ENCODE measurements at regions not wholly inside any gene's neighbourhood (a gene's known extent, or its start where the extent isn't known, plus 50 kb on each side); places are given as distances from the start of the nearest gene placed in this dataset.

DNA sequence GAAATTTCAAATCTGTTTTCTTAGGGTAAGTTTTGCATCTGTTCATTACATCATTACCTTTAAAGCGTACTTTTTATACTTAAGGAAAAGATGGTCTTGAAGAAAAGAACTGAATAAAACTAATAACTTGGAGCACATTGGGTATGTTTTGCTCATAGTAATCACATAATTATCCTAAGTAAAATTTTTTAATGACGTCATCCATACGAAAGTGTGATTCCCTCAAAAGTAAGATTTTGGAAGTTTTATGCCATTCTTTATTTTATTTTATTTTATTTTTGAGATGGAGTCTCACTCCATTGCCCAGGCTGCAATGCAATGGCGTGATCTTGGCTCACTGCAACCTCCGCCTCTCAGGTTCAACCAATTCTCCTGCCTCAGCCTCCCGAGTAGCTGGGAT is 1516.6 kb upstream of the TENM3 start:
- no peak for ATAC-seq (replicated peaks in 6 of 8)
- in situ Hi-C loops (cut with MboI; ENCODE audit: low pct_unique_long_range_greater_than_20kb in 2 of 9, low sequenced_read_pairs in 9 of 9, unreplicated experiment in 9 of 9), result no loop called here
- Histone ChIP-seq H3K4me3 (no peak overlapping the region), H3K4me1 (replicated peaks in 1 of 2) (peaks cover 3 to 19% of the 10 kb centered on the region in 2 donors), H3K27ac (no peak overlapping the region)
- WGBS, 10 experiments, result 20 to 82% (median 64%) methylated on average over 2 to 6 of the region's 6 CpGs

DNA sequence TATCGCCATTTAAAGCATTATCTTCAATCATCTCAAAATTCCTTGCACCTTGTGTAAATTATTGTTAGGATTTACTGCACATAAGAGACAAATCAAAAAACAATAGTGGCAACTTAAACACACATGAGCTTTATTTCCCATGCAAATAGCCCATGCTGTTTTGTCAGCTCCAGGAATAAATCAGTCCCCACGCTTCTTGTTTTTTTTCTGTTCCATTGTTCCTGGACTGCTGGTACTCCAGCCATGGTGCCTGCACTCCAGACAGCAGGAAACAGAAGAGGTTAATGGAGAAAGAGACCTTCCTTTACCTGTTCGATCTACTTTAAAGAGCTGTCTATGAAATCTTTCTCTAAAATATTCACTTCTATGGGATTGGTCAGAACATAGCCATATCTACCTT is 1515.7 kb upstream of the TENM3 start:
- in situ Hi-C loops (cut with MboI; ENCODE audit: low pct_unique_long_range_greater_than_20kb in 2 of 9, low sequenced_read_pairs in 9 of 9, unreplicated experiment in 9 of 9), result no loop called here
- WGBS, 10 experiments, result 14 to 83% (median 56%) methylated on average over 1 to 3 of the region's 3 CpGs; no CpG with 5 or more reads in 1 of the 10 experiments
- ATAC-seq (replicated peaks in 6 of 8), result peak in 4 of 8 experiments; percentile 61 to 77 (median 66)
- Histone ChIP-seq H3K4me1 (replicated peaks in 1 of 2) (peaks cover 3 to 19% of the 10 kb centered on the region in 2 donors), H3K27ac (no peak overlapping the region), H3K4me3 (no peak overlapping the region)

DNA sequence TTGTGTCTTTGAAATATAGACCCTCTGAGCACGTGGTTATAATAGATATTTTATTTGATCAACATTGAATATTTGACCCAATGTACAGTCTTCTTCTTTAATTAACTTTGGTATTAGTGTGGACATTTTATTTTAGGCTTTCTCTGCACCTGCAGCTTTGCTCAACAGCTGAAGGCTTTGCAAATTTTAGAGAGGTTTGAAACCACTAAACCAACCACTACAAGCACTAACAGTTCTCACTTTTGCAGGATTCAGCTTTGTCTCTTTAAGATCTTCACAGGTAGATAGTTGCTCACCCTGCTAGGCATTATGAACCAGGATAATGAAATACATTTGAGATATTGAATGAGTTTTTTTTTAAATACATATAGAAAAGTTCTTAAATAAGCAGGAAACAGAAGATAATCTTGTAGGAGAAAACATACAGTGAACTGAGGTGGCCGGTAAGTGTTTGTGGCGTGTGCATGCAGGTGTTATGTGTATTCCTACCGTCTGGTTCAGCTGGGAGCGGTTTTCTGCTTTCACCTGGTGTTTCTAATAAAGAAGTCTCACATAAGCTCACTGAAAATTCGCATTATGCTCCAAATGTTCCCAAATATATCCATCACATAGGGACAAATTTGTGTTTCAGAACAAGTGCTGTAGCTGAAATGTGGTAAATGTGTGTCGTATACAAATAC is 1508.3 kb upstream of the TENM3 start:
- no peak for ATAC-seq (replicated peaks in 6 of 8)
- 10 to 95% (median 56%) methylated on average over 1 to 7 of the region's 7 CpGs; no CpG with 5 or more reads in 2 of the 10 experiments for WGBS, 10 experiments
- no peaks in the 10 kb centered on the region for H3K4me1 ChIP-seq (replicated peaks in 1 of 2)
- in situ Hi-C loops (cut with MboI; ENCODE audit: low pct_unique_long_range_greater_than_20kb in 2 of 9, low sequenced_read_pairs in 9 of 9, unreplicated experiment in 9 of 9), result no loop called here
- H3K4me3 ChIP-seq, result no peak overlapping the region
- no peak overlapping the region for H3K27ac ChIP-seq

DNA sequence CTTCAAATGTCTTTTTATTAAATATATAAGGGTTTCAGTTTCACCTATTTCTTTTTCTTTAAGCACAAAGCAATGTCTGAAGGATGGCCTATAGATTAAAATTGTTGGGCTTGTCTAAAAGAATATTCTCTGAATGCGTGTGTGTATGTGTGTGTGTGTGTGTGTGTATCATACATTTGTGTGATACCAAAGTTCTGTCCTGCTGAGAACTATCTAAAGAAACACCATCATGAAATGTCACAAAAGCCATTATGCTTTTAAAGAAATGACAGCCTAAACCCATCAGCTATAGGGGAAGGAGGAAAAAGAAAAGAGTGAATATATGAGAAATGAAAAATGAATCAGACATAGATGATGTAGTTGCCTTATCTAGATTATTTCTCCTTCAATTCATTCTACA is 1501.5 kb upstream of the TENM3 start:
- no peak overlapping the region for H3K27ac ChIP-seq
- in situ Hi-C loops (cut with MboI; ENCODE audit: low pct_unique_long_range_greater_than_20kb in 2 of 9, low sequenced_read_pairs in 9 of 9, unreplicated experiment in 9 of 9), result no loop called here
- 0 to 88% (median 67%) methylated on average over 1 of the region's 1 CpG; no CpG with 5 or more reads in 5 of the 10 experiments for WGBS, 10 experiments

DNA sequence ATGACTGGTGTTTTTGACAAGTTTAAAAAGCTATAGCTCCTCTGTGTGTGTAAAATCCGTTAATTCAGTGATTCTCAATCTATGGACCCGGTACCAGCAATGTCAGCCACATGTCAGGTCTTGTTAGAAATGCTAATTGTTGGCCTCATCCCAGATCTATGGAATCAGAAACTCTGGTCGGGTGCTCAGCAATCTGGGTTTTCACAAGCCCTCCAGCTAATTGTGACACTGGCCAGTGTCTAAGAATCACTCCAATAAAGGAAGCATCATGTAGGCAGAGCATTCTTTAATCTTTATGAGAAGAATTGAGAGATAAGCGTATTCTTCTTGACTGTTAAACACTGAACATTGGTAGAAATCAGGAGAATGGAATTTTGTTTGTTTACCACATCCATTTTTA is 1498.2 kb upstream of the TENM3 start:
- 0 to 100% (median 57%) methylated on average over 1 to 4 of the region's 4 CpGs; no CpG with 5 or more reads in 2 of the 10 experiments for WGBS, 10 experiments
- in situ Hi-C loops (cut with MboI; ENCODE audit: low pct_unique_long_range_greater_than_20kb in 2 of 9, low sequenced_read_pairs in 9 of 9, unreplicated experiment in 9 of 9), result no loop called here
- H3K4me1 ChIP-seq (replicated peaks in 1 of 2), result peaks cover 0 to 3% of the 10 kb centered on the region in 2 donors
- H3K4me3 ChIP-seq, result no peak overlapping the region
- no peak for ATAC-seq (replicated peaks in 6 of 8)
- no peak overlapping the region for H3K27ac ChIP-seq

More for the DNA sequence above, 1501.5 kb upstream of the TENM3 start:
- peaks cover 0 to 3% of the 10 kb centered on the region in 2 donors for H3K4me1 ChIP-seq (replicated peaks in 1 of 2)
- H3K4me3 ChIP-seq, result no peak overlapping the region
- ATAC-seq (replicated peaks in 6 of 8), result no peak

DNA sequence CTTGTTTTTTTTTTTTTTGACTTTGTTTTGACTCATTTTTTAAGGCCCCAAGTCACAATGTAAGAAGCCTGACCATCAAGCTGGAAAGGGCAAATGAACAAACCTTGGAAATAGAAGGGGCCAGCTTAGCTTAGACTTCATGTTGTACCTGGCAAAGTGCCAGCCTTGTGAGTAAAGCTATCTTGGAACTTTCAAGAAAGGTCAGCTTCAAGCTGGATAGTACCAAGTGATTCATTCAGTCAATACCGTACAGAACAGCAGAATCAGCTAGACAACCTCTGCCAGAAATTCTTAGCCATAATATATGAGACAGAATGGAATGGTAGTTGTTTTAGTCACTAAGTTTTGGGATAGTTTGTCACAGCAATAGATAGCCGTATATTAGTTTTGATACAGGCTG is 1492.2 kb upstream of the TENM3 start:
- ATAC-seq (replicated peaks in 6 of 8), result no peak
- Histone ChIP-seq H3K4me1 (replicated peaks in 1 of 2) (no peaks in the 10 kb centered on the region), H3K27ac (no peak overlapping the region), H3K4me3 (no peak overlapping the region)
- 33 to 100% (median 92%) methylated on average over 1 to 2 of the region's 2 CpGs; no CpG with 5 or more reads in 1 of the 10 experiments for WGBS, 10 experiments
- in situ Hi-C loops (cut with MboI; ENCODE audit: low pct_unique_long_range_greater_than_20kb in 2 of 9, low sequenced_read_pairs in 9 of 9, unreplicated experiment in 9 of 9), result no loop called here

DNA sequence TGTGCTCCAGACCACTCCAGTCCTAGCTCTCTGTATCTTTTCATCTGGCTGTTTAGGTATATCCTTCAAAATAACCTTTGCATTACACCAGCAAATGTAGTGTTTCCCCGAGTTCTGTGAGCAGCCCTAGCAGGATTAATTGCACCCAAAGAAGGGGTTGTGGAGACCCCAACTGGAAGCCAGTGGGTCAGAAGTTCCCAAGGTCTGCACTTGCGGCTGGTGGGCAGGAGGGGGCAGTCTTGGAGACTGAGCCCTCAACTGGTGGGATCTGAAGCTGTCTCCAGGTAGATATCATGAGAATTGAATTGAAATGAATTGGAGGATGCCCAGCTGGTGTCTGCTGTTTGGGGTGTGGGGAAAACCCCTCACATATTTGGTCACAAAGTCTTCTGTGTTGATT is 1485.3 kb upstream of the TENM3 start:
- in situ Hi-C loops (cut with MboI; ENCODE audit: low pct_unique_long_range_greater_than_20kb in 2 of 9, low sequenced_read_pairs in 9 of 9, unreplicated experiment in 9 of 9), result no loop called here
- WGBS, 10 experiments, result 0 to 100% (median 92%) methylated on average over 1 to 2 of the region's 2 CpGs; no CpG with 5 or more reads in 3 of the 10 experiments
- peak in 1 of 8 experiments; percentile 29 for ATAC-seq (replicated peaks in 6 of 8)
- Histone ChIP-seq H3K4me3 (no peak overlapping the region), H3K4me1 (replicated peaks in 1 of 2) (peaks cover 0 to 4% of the 10 kb centered on the region in 2 donors), H3K27ac (no peak overlapping the region)

DNA sequence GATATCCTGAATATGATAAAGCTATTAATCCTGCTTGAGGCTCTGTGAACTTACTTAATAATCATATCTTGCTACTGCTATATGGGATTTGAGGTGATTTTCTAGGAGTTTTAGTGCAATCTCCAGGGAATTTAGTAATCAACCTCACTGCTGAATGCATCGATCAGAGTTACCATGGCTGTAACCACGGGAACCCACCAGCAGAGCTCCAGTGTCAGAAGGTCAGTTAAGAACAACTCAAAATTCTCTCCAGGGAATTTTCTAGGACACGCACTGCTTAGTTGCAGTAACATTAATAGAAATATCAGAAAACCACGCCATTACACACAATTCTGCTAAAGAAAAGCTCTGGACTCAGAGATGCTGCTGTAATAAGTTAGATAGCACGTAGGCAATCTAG is 1477.2 kb upstream of the TENM3 start:
- H3K4me3 ChIP-seq, result no peak overlapping the region
- peak in 5 of 8 experiments; percentile 38 to 95 (median 90) for ATAC-seq (replicated peaks in 6 of 8)
- no peak overlapping the region for H3K27ac ChIP-seq
- H3K4me1 ChIP-seq (replicated peaks in 1 of 2), result peaks cover 25 to 28% of the 10 kb centered on the region in 2 donors
- in situ Hi-C loops (cut with MboI; ENCODE audit: low pct_unique_long_range_greater_than_20kb in 2 of 9, low sequenced_read_pairs in 9 of 9, unreplicated experiment in 9 of 9), result no loop called here
- 0 to 55% (median 23%) methylated on average over 1 to 5 of the region's 5 CpGs for WGBS, 10 experiments

DNA sequence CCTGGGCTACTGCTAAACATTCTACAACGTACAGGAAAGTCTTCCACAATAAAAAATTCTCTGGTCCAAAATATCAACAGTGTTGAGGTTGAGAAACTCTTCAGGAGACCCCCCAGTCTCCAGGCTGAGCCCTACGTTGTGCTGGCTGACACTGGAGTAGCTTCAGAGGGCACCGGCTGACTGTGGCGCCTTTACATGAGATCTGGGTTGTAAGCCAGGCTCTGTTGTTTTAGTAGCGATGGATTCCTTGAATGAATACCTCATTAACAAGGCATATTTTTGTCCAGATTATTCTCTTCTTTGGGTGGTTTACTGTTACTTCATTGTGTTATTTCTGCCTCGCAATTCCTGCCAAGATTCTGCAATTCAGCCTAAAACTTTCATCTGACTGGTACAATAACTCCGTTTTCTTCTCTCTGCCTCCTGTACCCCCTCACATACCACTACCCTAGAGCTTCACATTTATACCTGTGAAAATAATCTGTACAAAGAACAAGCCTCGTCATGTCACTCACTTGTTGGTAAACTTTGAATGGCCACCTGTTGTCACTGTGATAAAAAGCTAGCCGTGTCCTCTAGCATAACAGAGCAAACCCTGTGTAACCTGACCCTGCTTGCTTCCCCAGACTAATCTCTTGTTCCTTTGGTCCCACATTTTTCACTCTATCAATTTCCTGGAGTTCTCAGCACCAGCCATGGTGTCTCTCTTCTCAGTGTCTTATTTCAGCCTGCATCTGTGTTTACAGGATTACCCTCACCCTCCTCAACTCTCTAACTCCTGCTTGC is 1476.1 kb upstream of the TENM3 start:
- no peak overlapping the region for H3K4me3 ChIP-seq
- ATAC-seq (replicated peaks in 6 of 8), result peak in 4 of 8 experiments; percentile 28 to 71 (median 60)
- 0 to 85% (median 51%) methylated on average over 1 to 6 of the region's 9 CpGs for WGBS, 10 experiments

DNA sequence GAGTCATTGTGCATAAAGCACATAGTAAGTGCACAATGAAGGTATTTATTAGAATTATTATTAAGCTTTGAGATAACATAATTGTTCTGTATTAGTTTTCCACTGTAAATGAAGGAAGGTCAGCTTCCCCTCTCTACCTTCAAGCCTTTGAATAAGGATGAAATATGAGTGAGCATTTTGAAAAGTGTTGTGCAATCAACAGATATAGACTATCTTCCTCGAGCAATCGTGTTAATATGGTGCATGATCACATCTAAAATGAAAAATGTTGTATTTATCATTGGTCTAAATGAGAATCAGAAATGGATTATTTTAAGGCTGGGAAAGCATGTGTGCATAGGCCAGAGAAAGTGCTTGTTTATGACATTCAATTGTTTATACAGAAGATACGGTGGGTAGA is 1474.6 kb upstream of the TENM3 start:
- no peak overlapping the region for H3K27ac ChIP-seq
- WGBS, 10 experiments, result 0 to 100% (median 84%) methylated on average over 1 to 3 of the region's 3 CpGs; no CpG with 5 or more reads in 1 of the 10 experiments
- no peak overlapping the region for H3K4me3 ChIP-seq
- peaks cover 25 to 28% of the 10 kb centered on the region in 2 donors for H3K4me1 ChIP-seq (replicated peaks in 1 of 2)
- no peak for ATAC-seq (replicated peaks in 6 of 8)
- in situ Hi-C loops (cut with MboI; ENCODE audit: low pct_unique_long_range_greater_than_20kb in 2 of 9, low sequenced_read_pairs in 9 of 9, unreplicated experiment in 9 of 9), result no loop called here

More for the DNA sequence above, 1476.1 kb upstream of the TENM3 start:
- in situ Hi-C loops (cut with MboI; ENCODE audit: low pct_unique_long_range_greater_than_20kb in 2 of 9, low sequenced_read_pairs in 9 of 9, unreplicated experiment in 9 of 9), result no loop called here
- H3K4me1 ChIP-seq (replicated peaks in 1 of 2), result peaks cover 25 to 28% of the 10 kb centered on the region in 2 donors
- no peak overlapping the region for H3K27ac ChIP-seq

DNA sequence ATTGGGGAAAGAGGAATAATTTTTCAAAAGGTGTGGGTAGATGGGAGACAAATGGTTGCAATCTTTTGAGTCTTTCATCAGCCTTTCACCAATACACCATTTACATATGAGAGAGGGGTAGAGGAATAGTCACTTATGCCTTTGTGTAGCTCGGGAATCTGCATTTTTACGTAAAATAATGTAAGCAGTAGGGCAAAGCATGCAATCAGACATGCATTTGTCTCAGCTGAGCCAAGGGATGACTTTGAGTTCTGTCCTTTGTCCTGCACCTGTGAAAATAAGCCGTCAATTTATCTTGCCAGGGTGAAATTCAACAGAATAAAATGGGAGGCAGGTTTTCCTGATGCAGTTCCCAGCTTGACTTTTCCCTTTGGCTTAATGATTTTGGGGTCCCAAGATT is 1473.4 kb upstream of the TENM3 start:
- in situ Hi-C loops (cut with MboI; ENCODE audit: low pct_unique_long_range_greater_than_20kb in 2 of 9, low sequenced_read_pairs in 9 of 9, unreplicated experiment in 9 of 9), result no loop called here
- H3K4me1 ChIP-seq (replicated peaks in 1 of 2), result peaks cover 25 to 28% of the 10 kb centered on the region in 2 donors
- ATAC-seq (replicated peaks in 6 of 8), result peak in 4 of 8 experiments; percentile 19 to 52 (median 25)

DNA sequence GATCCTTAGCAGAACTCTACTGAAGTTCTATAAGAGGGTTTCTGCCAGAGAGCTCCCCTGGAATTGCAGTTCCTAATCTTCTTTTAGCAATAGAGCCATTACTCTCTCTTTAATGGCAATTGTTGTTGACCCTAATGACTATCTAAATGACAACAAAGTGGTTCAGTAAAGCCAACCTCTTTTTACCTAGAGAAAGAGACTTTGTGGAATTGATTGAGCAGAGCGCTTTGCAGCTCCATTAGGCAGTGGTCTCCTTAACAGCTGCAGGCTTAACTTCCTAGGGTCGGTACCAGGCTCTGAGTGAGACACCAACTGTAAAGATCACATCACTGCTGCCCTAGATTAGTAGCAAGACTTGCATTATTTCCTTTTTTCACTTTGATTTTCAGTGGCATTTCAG is 1472.9 kb upstream of the TENM3 start:
- 20 to 70% (median 53%) methylated on average over 1 to 2 of the region's 2 CpGs; no CpG with 5 or more reads in 4 of the 10 experiments for WGBS, 10 experiments
- H3K4me1 ChIP-seq (replicated peaks in 1 of 2), result peaks cover 25 to 26% of the 10 kb centered on the region in 2 donors
- in situ Hi-C loops (cut with MboI; ENCODE audit: low pct_unique_long_range_greater_than_20kb in 2 of 9, low sequenced_read_pairs in 9 of 9, unreplicated experiment in 9 of 9), result no loop called here
- ATAC-seq (replicated peaks in 6 of 8), result peak in 2 of 8 experiments; percentile 11 to 37
- no peak overlapping the region for H3K27ac ChIP-seq
- H3K4me3 ChIP-seq, result no peak overlapping the region

More for the DNA sequence above, 1473.4 kb upstream of the TENM3 start:
- H3K4me3 ChIP-seq, result no peak overlapping the region
- H3K27ac ChIP-seq, result no peak overlapping the region
- 0 to 67% (median 46%) methylated on average over 1 to 3 of the region's 3 CpGs; no CpG with 5 or more reads in 3 of the 10 experiments for WGBS, 10 experiments

DNA sequence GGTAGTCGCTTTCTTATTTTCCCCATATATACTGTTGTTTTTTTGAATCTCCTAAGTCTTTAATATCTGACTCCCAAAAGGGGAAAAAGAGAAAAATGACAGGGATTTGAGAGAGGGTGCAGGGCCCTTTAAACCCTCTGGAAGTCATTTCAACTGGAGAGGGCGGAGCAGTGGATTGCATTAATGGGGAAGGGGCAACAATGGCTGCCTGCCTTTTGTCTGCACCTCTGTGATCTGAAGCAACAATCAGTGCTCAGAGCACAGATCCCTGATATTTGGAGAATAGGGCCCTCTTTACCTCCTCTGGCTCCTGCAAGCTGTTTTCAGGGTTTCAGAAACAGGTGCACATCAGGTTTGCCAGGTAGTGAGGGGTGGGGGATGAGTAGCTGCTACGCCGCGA is 1458.3 kb upstream of the TENM3 start:
- Histone ChIP-seq H3K4me3 (no peak overlapping the region), H3K27ac (no peak overlapping the region), H3K4me1 (replicated peaks in 1 of 2) (no peaks in the 10 kb centered on the region)
- in situ Hi-C loops (cut with MboI; ENCODE audit: low pct_unique_long_range_greater_than_20kb in 2 of 9, low sequenced_read_pairs in 9 of 9, unreplicated experiment in 9 of 9), result no loop called here
- no peak for ATAC-seq (replicated peaks in 6 of 8)
- WGBS, 10 experiments, result 43 to 100% (median 88%) methylated on average over 1 to 5 of the region's 5 CpGs; no CpG with 5 or more reads in 1 of the 10 experiments
